Astrocyte (in vitro differentiated cells and primary cell): ENCODE measurements at regions not wholly inside any gene's neighbourhood (a gene's known extent, or its start where the extent isn't known, plus 50 kb on each side); places are given as distances from the start of the nearest gene placed in this dataset.

Experiments
- DNase-seq: peaks from one replicate; pipeline ENCODE4 v3.0.0-alpha.2; 2010; ENCODE audit warnings: low read depth
- FAIRE-seq: peaks from 2 replicates; lab custom pipeline; 2011; peaks lifted over from hg19 to GRCh38; lab: Jason Lieb, UNC
- H2AFZ ChIP-seq: 2 replicates; pipeline ENCODE4 v1.6.0; 2012; ENCODE audit warnings: low read depth, low read length, inconsistent platforms
- H3K27ac ChIP-seq: 2 replicates; pipeline ENCODE4 v1.5.1; 2011; ENCODE audit warnings: low read depth, low read length, inconsistent platforms
- H3K27me3 ChIP-seq: 2 replicates; pipeline ENCODE4 v1.6.0; 2011; ENCODE audit warnings: low read length, inconsistent platforms; ENCODE audit not compliant: insufficient read depth
- H3K36me3 ChIP-seq: 2 replicates; pipeline ENCODE4 v1.5.1; 2011; ENCODE audit warnings: low read length, inconsistent platforms; ENCODE audit not compliant: insufficient read depth
- H3K4me1 ChIP-seq: 2 replicates; pipeline ENCODE4 v1.5.1; 2011; ENCODE audit warnings: low read length, inconsistent platforms; ENCODE audit not compliant: insufficient read depth
- H3K4me2 ChIP-seq: 2 replicates; pipeline ENCODE4 v1.6.0; 2012; ENCODE audit warnings: low read length, inconsistent platforms
- H3K4me3 ChIP-seq: 2 replicates; pipeline ENCODE4 v1.5.1; 2011; ENCODE audit warnings: low read depth, mild to moderate bottlenecking, low read length, inconsistent platforms; ENCODE audit not compliant: insufficient read depth
- H3K79me2 ChIP-seq: 2 replicates; pipeline ENCODE4 v1.6.0; 2012; ENCODE audit warnings: mild to moderate bottlenecking, low read length, inconsistent platforms; ENCODE audit not compliant: insufficient read depth
- H3K9ac ChIP-seq: 2 replicates; pipeline ENCODE4 v1.6.0; 2012; ENCODE audit warnings: mild to moderate bottlenecking, low read length, inconsistent platforms
- H3K9me3 ChIP-seq: 2 replicates; pipeline ENCODE4 v1.5.1; 2012; ENCODE audit warnings: low read depth, mild to moderate bottlenecking, low read length, inconsistent platforms; ENCODE audit not compliant: insufficient read depth
- H4K20me1 ChIP-seq: 2 replicates; pipeline ENCODE4 v1.6.0; 2012; ENCODE audit warnings: low read length, inconsistent platforms; ENCODE audit not compliant: insufficient read depth
- H3K27ac Mint-ChIP-seq: one replicate; pipeline ENCODE4 v1.8.0; 2021; ENCODE audit warnings: mild to moderate bottlenecking, mixed read lengths; ENCODE audit not compliant: unreplicated experiment
- H3K27me3 Mint-ChIP-seq: one replicate; pipeline ENCODE4 v1.8.0; 2021; ENCODE audit warnings: low read depth, mixed read lengths; ENCODE audit not compliant: unreplicated experiment
- H3K36me3 Mint-ChIP-seq: one replicate; pipeline ENCODE4 v1.8.0; 2021; ENCODE audit warnings: low read depth, mixed read lengths; ENCODE audit not compliant: unreplicated experiment
- H3K4me1 Mint-ChIP-seq: one replicate; pipeline ENCODE4 v1.8.0; 2021; ENCODE audit warnings: low read depth, mixed read lengths; ENCODE audit not compliant: unreplicated experiment
- H3K4me3 Mint-ChIP-seq: one replicate; pipeline ENCODE4 v1.8.0; 2021; ENCODE audit warnings: mild to moderate bottlenecking, moderate library complexity, mixed read lengths; ENCODE audit not compliant: unreplicated experiment
- H3K9me3 Mint-ChIP-seq: one replicate; pipeline ENCODE4 v1.8.0; 2021; ENCODE audit warnings: mild to moderate bottlenecking, mixed read lengths; ENCODE audit not compliant: unreplicated experiment
- CTCF ChIP-seq: IDR thresholded peaks from 2 replicates; pipeline ENCODE4 v1.5.1; 2011; ENCODE audit warnings: low read depth, mild to moderate bottlenecking, inconsistent platforms, low read length, moderate library complexity; ENCODE audit not compliant: insufficient read depth
- EZH2 ChIP-seq: IDR thresholded peaks from 2 replicates; pipeline ENCODE4 v1.6.1; 2012; ENCODE audit warnings: mild to moderate bottlenecking, low read length, inconsistent platforms; ENCODE audit not compliant: insufficient read depth

GRCh38 chr5:96529559-96529958 is 96.5 kb upstream of the PCSK1 start:
- no peak overlapping the region for H3K27ac ChIP-seq
- no peaks in the 10 kb centered on the region for H3K4me1 ChIP-seq
- no peak overlapping the region for H3K4me2 ChIP-seq
- no peak overlapping the region for H3K27ac Mint-ChIP-seq
- H3K79me2 ChIP-seq: no peaks in the 10 kb centered on the region
- no peak overlapping the region for H3K4me3 ChIP-seq
- H3K36me3 Mint-ChIP-seq: no peaks in the 10 kb centered on the region
- DNase-seq (no peak), FAIRE-seq (no peak)
- H3K9me3 ChIP-seq: no peaks in the 10 kb centered on the region
- TF ChIP-seq EZH2 (no peak), CTCF (no peak)
- H2AFZ ChIP-seq: no peak overlapping the region
- no peaks in the 10 kb centered on the region for H3K9me3 Mint-ChIP-seq
- H3K27me3 ChIP-seq: no peaks in the 10 kb centered on the region
- H4K20me1 ChIP-seq: no peaks in the 10 kb centered on the region
- H3K4me3 Mint-ChIP-seq: no peak overlapping the region
- H3K27me3 Mint-ChIP-seq: peaks cover 4% of the 10 kb centered on the region
- no peaks in the 10 kb centered on the region for H3K4me1 Mint-ChIP-seq
- H3K9ac ChIP-seq: no peak overlapping the region
- no peaks in the 10 kb centered on the region for H3K36me3 ChIP-seq

GRCh38 chr5:96530901-96531300 is 97.9 kb upstream of the PCSK1 start:
- no peaks in the 10 kb centered on the region for H3K4me1 ChIP-seq
- Mint-ChIP-seq H3K4me1 (no peaks in the 10 kb centered on the region), H3K27ac (no peak overlapping the region), H3K27me3 (peaks cover 4% of the 10 kb centered on the region), H3K4me3 (no peak overlapping the region), H3K9me3 (no peaks in the 10 kb centered on the region), H3K36me3 (no peaks in the 10 kb centered on the region)
- DNase-seq: no peak
- no peak overlapping the region for H3K4me3 ChIP-seq
- no peaks in the 10 kb centered on the region for H3K9me3 ChIP-seq
- H3K27me3 ChIP-seq: no peaks in the 10 kb centered on the region
- TF ChIP-seq EZH2: no peak
- TF ChIP-seq CTCF: no peak
- H3K27ac ChIP-seq: no peak overlapping the region
- H3K4me2 ChIP-seq: no peak overlapping the region
- H3K79me2 ChIP-seq: no peaks in the 10 kb centered on the region
- no peak overlapping the region for H2AFZ ChIP-seq
- H4K20me1 ChIP-seq: no peaks in the 10 kb centered on the region
- no peak for FAIRE-seq
- no peaks in the 10 kb centered on the region for H3K36me3 ChIP-seq
- H3K9ac ChIP-seq: no peak overlapping the region

DNA sequence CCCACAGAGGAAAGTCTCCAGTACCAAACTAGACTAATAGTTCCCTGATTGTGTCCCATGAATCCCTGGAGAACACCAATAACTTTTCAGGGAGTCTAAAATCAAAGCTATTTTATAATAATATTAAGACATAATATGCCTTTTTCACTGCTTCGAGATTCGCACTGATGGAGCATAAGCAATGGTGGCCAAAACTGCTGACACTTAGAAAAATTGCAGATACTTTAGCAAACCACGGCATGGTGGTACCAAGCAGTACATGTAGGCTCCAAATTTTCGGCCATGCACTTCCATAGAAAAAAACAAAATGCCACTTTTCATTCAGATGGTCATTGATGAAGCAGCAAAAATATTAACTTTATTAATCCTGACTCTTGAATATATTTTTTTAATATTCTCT is 100.3 kb upstream of the PCSK1 start:
- no peak for FAIRE-seq
- H3K27ac Mint-ChIP-seq: no peak overlapping the region

More for the DNA sequence above, 100.3 kb upstream of the PCSK1 start:
- no peaks in the 10 kb centered on the region for H3K36me3 Mint-ChIP-seq
- Histone ChIP-seq H2AFZ (no peak overlapping the region), H3K4me3 (no peak overlapping the region), H4K20me1 (no peaks in the 10 kb centered on the region), H3K36me3 (no peaks in the 10 kb centered on the region), H3K4me1 (peaks cover 10% of the 10 kb centered on the region), H3K9ac (no peak overlapping the region), H3K27me3 (no peaks in the 10 kb centered on the region), H3K4me2 (no peak overlapping the region), H3K79me2 (no peaks in the 10 kb centered on the region), H3K27ac (no peak overlapping the region), H3K9me3 (no peaks in the 10 kb centered on the region)
- TF ChIP-seq CTCF (no peak), EZH2 (no peak)
- H3K4me1 Mint-ChIP-seq: peaks cover 12% of the 10 kb centered on the region
- no peaks in the 10 kb centered on the region for H3K27me3 Mint-ChIP-seq
- no peak for DNase-seq
- no peak overlapping the region for H3K4me3 Mint-ChIP-seq
- H3K9me3 Mint-ChIP-seq: no peaks in the 10 kb centered on the region
